ENCODE measurements at regions not wholly inside any gene's neighbourhood (a gene's known extent, or its start where the extent isn't known, plus 50 kb on each side); places are given as distances from the start of the nearest gene placed in this dataset.

GRCh38 chr20:22768266-22769178 is 184.2 kb upstream of the FOXA2 start:
- H2AFZ ChIP-seq (ENCODE audit: low read depth, low read length): no peak overlapping the region
- H4K20me1 ChIP-seq (ENCODE audit: insufficient read depth, low read length): no peaks in the 10 kb centered on the region
- TF ChIP-seq CTCF (IDR thresholded peaks at IDR 0.05; ENCODE audit: low read depth, low read length) (no peak), EZH2phosphoT487 (IDR thresholded peaks at IDR 0.05; ENCODE audit: low read depth) (no peak)
- no peaks in the 10 kb centered on the region for H3K36me3 ChIP-seq (replicated peaks; ENCODE audit: low read depth, low read length)
- H3K79me2 ChIP-seq (ENCODE audit: low read length): no peaks in the 10 kb centered on the region
- no peaks in the 10 kb centered on the region for H3K9me3 ChIP-seq (ENCODE audit: insufficient read depth, low read length)
- no peak overlapping the region for H3K4me3 ChIP-seq (ENCODE audit: low read length)
- H3K27me3 ChIP-seq (ENCODE audit: low read depth, low read length): peaks cover 36% of the 10 kb centered on the region
- no peaks in the 10 kb centered on the region for H3K4me1 ChIP-seq (ENCODE audit: low read length)
- H3K4me2 ChIP-seq (ENCODE audit: low read length): no peak overlapping the region
- no peak overlapping the region for H3K9ac ChIP-seq (ENCODE audit: low read length)
- H3K27ac ChIP-seq (ENCODE audit: low read length): no peak overlapping the region

GRCh38 chr20:22770241-22770800 is 185.9 kb upstream of the FOXA2 start:
- H3K27me3 ChIP-seq (ENCODE audit: low read depth, low read length): peaks cover 39% of the 10 kb centered on the region
- TF ChIP-seq CTCF (IDR thresholded peaks at IDR 0.05; ENCODE audit: low read depth, low read length) (no peak), EZH2phosphoT487 (IDR thresholded peaks at IDR 0.05; ENCODE audit: low read depth) (no peak)
- H3K36me3 ChIP-seq (replicated peaks; ENCODE audit: low read depth, low read length): no peaks in the 10 kb centered on the region

GRCh38 chr20:22771706-22772105 is 187.3 kb upstream of the FOXA2 start:
- no peak overlapping the region for H3K9ac ChIP-seq (ENCODE audit: low read length)
- H3K4me2 ChIP-seq (ENCODE audit: low read length): no peak overlapping the region
- H3K9me3 ChIP-seq (ENCODE audit: insufficient read depth, low read length): no peaks in the 10 kb centered on the region
- H3K4me1 ChIP-seq (ENCODE audit: low read length): no peaks in the 10 kb centered on the region
- H2AFZ ChIP-seq (ENCODE audit: low read depth, low read length): no peak overlapping the region
- no peak for TF ChIP-seq CTCF (IDR thresholded peaks at IDR 0.05; ENCODE audit: low read depth, low read length)
- TF ChIP-seq EZH2phosphoT487 (IDR thresholded peaks at IDR 0.05; ENCODE audit: low read depth): no peak
- H4K20me1 ChIP-seq (ENCODE audit: insufficient read depth, low read length): no peaks in the 10 kb centered on the region
- no peak overlapping the region for H3K4me3 ChIP-seq (ENCODE audit: low read length)
- H3K79me2 ChIP-seq (ENCODE audit: low read length): no peaks in the 10 kb centered on the region
- H3K36me3 ChIP-seq (replicated peaks; ENCODE audit: low read depth, low read length): no peaks in the 10 kb centered on the region
- no peak overlapping the region for H3K27ac ChIP-seq (ENCODE audit: low read length)
- H3K27me3 ChIP-seq (ENCODE audit: low read depth, low read length): peaks cover 39% of the 10 kb centered on the region

More at GRCh38 chr20:22770241-22770800, 185.9 kb upstream of the FOXA2 start:
- no peak overlapping the region for H3K9ac ChIP-seq (ENCODE audit: low read length)
- H4K20me1 ChIP-seq (ENCODE audit: insufficient read depth, low read length): no peaks in the 10 kb centered on the region
- no peaks in the 10 kb centered on the region for H3K4me1 ChIP-seq (ENCODE audit: low read length)
- H3K79me2 ChIP-seq (ENCODE audit: low read length): no peaks in the 10 kb centered on the region
- no peak overlapping the region for H3K4me3 ChIP-seq (ENCODE audit: low read length)
- no peaks in the 10 kb centered on the region for H3K9me3 ChIP-seq (ENCODE audit: insufficient read depth, low read length)
- no peak overlapping the region for H3K27ac ChIP-seq (ENCODE audit: low read length)
- no peak overlapping the region for H2AFZ ChIP-seq (ENCODE audit: low read depth, low read length)
- H3K4me2 ChIP-seq (ENCODE audit: low read length): no peak overlapping the region

DNA sequence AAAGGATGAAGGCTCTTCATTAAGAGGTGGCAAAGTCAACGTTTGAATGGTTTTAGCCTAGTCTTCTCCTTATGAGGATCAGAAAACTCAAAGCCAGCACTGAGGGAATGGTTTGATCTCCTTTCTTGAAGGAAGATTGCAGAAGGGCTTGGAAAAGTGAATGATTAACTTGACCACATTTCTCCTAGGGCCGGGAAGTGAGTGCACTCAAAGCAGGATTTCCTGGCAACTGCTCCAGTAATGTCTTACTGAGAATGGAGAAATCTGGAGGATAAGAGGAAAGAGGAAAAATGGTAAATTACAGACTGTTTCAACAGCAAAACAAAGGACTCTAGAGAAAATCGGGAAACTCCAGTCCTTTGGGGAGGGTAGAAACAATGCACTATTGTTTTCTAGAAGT is 189.0 kb upstream of the FOXA2 start:
- no peak for TF ChIP-seq CTCF (IDR thresholded peaks at IDR 0.05; ENCODE audit: low read depth, low read length)
- TF ChIP-seq EZH2phosphoT487 (IDR thresholded peaks at IDR 0.05; ENCODE audit: low read depth): no peak
- H3K4me3 ChIP-seq (ENCODE audit: low read length): no peak overlapping the region
- no peaks in the 10 kb centered on the region for H4K20me1 ChIP-seq (ENCODE audit: insufficient read depth, low read length)
- H3K9me3 ChIP-seq (ENCODE audit: insufficient read depth, low read length): no peaks in the 10 kb centered on the region
- no peaks in the 10 kb centered on the region for H3K79me2 ChIP-seq (ENCODE audit: low read length)
- peaks cover 32% of the 10 kb centered on the region for H3K27me3 ChIP-seq (ENCODE audit: low read depth, low read length)
- no peak overlapping the region for H3K9ac ChIP-seq (ENCODE audit: low read length)
- H3K27ac ChIP-seq (ENCODE audit: low read length): no peak overlapping the region
- H3K36me3 ChIP-seq (replicated peaks; ENCODE audit: low read depth, low read length): no peaks in the 10 kb centered on the region
- H3K4me2 ChIP-seq (ENCODE audit: low read length): no peak overlapping the region
- no peak overlapping the region for H2AFZ ChIP-seq (ENCODE audit: low read depth, low read length)
- no peaks in the 10 kb centered on the region for H3K4me1 ChIP-seq (ENCODE audit: low read length)

Measured in OCI-LY3 (cell line).